Smooth muscle cell (in vitro differentiated cells): ENCODE measurements at regions not wholly inside any gene's neighbourhood (a gene's known extent, or its start where the extent isn't known, plus 50 kb on each side); places are given as distances from the start of the nearest gene placed in this dataset.

Experiments used
- DNase-seq: peaks from one replicate; lab custom pipeline; 2025; ENCODE audit not compliant: unreplicated experiment; lab: John Stamatoyannopoulos, UW
- H2AFZ ChIP-seq: fragments of 200-600 bp; sonication (generic); 2 replicates; pipeline ENCODE4 v1.6.0; 2016; ENCODE audit warnings: antibody characterized with exemption, low read depth, mild to moderate bottlenecking
- H3F3A ChIP-seq: fragments of 200-600 bp; sonication (generic); 2 replicates; pipeline ENCODE4 v1.6.0; 2017; ENCODE audit warnings: antibody characterized with exemption, low read depth
- H3K27ac ChIP-seq: fragments of 200-600 bp; sonication (generic); 2 replicates; pipeline ENCODE4 v1.5.1; 2016; ENCODE audit warnings: low read depth, mild to moderate bottlenecking
- H3K27me3 ChIP-seq: fragments of 200-600 bp; sonication (generic); 2 replicates; pipeline ENCODE4 v1.6.1; 2016; ENCODE audit warnings: low read depth, mild to moderate bottlenecking
- H3K36me3 ChIP-seq: fragments of 200-600 bp; sonication (generic); 2 replicates; pipeline ENCODE4 v1.5.1; 2016; ENCODE audit warnings: low read depth
- H3K4me1 ChIP-seq: fragments of 200-600 bp; sonication (generic); 2 replicates; pipeline ENCODE4 v1.5.1; 2016; ENCODE audit warnings: low read depth
- H3K4me2 ChIP-seq: fragments of 200-600 bp; sonication (generic); 2 replicates; pipeline ENCODE4 v1.6.0; 2016; ENCODE audit warnings: mild to moderate bottlenecking
- H3K4me3 ChIP-seq: fragments of 200-600 bp; sonication (generic); 2 replicates; pipeline ENCODE4 v1.5.1; 2016; ENCODE audit warnings: mild to moderate bottlenecking
- H3K79me2 ChIP-seq: fragments of 200-600 bp; sonication (generic); 2 replicates; pipeline ENCODE4 v1.6.0; 2016; ENCODE audit warnings: low read depth, mild to moderate bottlenecking
- H3K9ac ChIP-seq: fragments of 200-600 bp; sonication (generic); 2 replicates; pipeline ENCODE4 v1.6.0; 2016; ENCODE audit warnings: low read depth
- H3K9me3 ChIP-seq: fragments of 200-600 bp; sonication (generic); replicated peaks from 2 replicates; pipeline ENCODE4 v1.5.1; 2016; ENCODE audit warnings: low read depth
- H4K20me1 ChIP-seq: fragments of 200-600 bp; sonication (generic); 2 replicates; pipeline ENCODE4 v1.6.0; 2016; ENCODE audit warnings: low read depth
- WGBS: methylation state at CpG from one replicate; pipeline ENCODE4 v1.1.7; 2016; ENCODE audit warnings: low lambda C conversion rate; 5-methylcytosine and 5-hydroxymethylcytosine counted together
- TF ChIP-seq, protein P1 (sequence below): fragments of 200-600 bp; sonication (generic); IDR thresholded peaks from 2 replicates; pipeline ENCODE4 v1.5.1; 2017; ENCODE audit warnings: borderline replicate concordance, mild to moderate bottlenecking, antibody characterized with exemption; ENCODE audit not compliant: insufficient read depth, poor library complexity, severe bottlenecking

DNA sequence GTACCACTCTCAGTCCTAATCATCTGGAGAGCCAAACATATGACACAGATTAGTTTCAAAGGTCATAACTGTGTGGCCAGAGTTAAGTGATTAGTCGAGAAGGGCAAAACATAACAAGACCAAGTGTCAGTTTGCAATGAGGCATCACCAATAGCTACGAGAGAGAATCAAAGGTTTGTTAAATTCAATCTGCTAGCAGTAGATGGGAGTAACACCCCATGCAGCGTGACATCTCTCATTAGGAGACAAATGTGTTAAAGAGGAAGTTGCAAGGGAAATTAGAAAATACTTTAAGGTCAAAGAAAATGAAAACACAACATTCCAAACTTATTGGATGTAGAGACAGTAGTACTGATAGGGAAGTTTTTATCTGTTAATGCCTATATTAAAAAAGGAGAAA is 135.7 kb upstream of the SYT10 start:
- Histone ChIP-seq H3K27me3 (no peaks in the 10 kb centered on the region), H3K9ac (no peak overlapping the region), H3K4me3 (no peak overlapping the region), H3K9me3 (no peaks in the 10 kb centered on the region), H3K4me2 (no peak overlapping the region), H3K79me2 (no peaks in the 10 kb centered on the region), H2AFZ (no peak overlapping the region), H3F3A (no peaks in the 10 kb centered on the region), H3K4me1 (no peaks in the 10 kb centered on the region), H3K27ac (no peak overlapping the region), H4K20me1 (no peaks in the 10 kb centered on the region), H3K36me3 (no peaks in the 10 kb centered on the region)
- 73% methylated on average over 3 of the region's 3 CpGs for WGBS
- DNase-seq, result no peak
- TF ChIP-seq, protein P1, sequence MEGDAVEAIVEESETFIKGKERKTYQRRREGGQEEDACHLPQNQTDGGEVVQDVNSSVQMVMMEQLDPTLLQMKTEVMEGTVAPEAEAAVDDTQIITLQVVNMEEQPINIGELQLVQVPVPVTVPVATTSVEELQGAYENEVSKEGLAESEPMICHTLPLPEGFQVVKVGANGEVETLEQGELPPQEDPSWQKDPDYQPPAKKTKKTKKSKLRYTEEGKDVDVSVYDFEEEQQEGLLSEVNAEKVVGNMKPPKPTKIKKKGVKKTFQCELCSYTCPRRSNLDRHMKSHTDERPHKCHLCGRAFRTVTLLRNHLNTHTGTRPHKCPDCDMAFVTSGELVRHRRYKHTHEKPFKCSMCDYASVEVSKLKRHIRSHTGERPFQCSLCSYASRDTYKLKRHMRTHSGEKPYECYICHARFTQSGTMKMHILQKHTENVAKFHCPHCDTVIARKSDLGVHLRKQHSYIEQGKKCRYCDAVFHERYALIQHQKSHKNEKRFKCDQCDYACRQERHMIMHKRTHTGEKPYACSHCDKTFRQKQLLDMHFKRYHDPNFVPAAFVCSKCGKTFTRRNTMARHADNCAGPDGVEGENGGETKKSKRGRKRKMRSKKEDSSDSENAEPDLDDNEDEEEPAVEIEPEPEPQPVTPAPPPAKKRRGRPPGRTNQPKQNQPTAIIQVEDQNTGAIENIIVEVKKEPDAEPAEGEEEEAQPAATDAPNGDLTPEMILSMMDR, result no peak

DNA sequence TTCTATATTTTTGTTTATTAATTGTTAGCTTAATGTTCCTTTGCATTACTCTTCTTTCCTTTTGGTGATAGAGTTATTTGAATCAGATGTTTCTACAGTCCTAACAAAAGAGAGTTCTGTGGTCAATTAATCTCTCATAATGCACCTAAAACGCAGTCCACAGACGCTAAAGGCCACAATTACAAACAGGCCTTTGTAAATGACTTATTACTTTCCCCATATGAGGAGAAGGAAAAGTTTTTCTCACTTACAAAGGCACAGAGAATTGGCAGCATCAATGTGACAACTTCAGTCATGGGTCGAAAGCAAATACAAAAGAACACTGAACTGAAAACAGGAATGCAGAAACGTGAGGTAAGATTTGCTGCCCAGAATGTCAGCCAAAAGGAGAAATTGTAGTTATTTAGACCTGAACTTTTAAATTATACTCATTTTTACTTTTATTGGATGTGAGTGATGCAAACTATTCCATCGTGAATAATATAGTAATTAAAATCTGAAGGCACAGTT is 142.0 kb upstream of the SYT10 start:
- no peaks in the 10 kb centered on the region for H3F3A ChIP-seq
- TF ChIP-seq, protein P1, result no peak
- H3K4me3 ChIP-seq, result no peak overlapping the region
- no peak overlapping the region for H2AFZ ChIP-seq
- H3K36me3 ChIP-seq, result no peaks in the 10 kb centered on the region
- no peaks in the 10 kb centered on the region for H4K20me1 ChIP-seq
- no peaks in the 10 kb centered on the region for H3K9me3 ChIP-seq
- no peaks in the 10 kb centered on the region for H3K4me1 ChIP-seq
- H3K27ac ChIP-seq, result no peak overlapping the region
- 72% methylated on average over 5 of the region's 5 CpGs for WGBS
- H3K79me2 ChIP-seq, result no peaks in the 10 kb centered on the region
- H3K4me2 ChIP-seq, result no peak overlapping the region
- no peaks in the 10 kb centered on the region for H3K27me3 ChIP-seq
- DNase-seq, result no peak
- H3K9ac ChIP-seq, result no peak overlapping the region

DNA sequence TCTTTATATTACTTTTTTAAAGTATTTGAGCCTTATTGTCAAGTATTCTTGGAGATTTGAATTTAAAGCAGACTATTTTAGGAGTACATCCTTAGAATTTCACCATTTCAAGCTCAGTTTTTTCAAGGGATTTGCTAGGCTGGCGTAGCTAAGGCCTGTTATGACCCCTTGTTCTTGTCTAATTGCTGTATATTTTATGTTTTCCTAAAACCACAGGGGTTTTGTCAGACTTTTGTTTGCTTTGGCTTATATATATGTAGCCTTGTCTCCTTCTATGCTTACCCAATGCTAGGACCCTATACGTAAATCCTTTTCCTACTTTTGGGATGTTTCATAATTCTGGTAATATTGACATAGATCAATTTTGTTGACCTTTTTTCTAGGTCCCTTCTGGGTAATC is 147.0 kb upstream of the SYT10 start:
- Histone ChIP-seq H3K4me3 (no peak overlapping the region), H3K36me3 (no peaks in the 10 kb centered on the region), H3K4me1 (peaks cover 16% of the 10 kb centered on the region), H2AFZ (no peak overlapping the region), H3F3A (no peaks in the 10 kb centered on the region), H3K27me3 (no peaks in the 10 kb centered on the region), H3K79me2 (no peaks in the 10 kb centered on the region), H3K9me3 (no peaks in the 10 kb centered on the region), H3K9ac (peak overlapping the region; percentile 7), H3K27ac (peak overlapping the region; percentile 89), H4K20me1 (no peaks in the 10 kb centered on the region), H3K4me2 (no peak overlapping the region)
- no peak for DNase-seq
- 95% methylated on average over 2 of the region's 2 CpGs for WGBS
- TF ChIP-seq, protein P1, result no peak

DNA sequence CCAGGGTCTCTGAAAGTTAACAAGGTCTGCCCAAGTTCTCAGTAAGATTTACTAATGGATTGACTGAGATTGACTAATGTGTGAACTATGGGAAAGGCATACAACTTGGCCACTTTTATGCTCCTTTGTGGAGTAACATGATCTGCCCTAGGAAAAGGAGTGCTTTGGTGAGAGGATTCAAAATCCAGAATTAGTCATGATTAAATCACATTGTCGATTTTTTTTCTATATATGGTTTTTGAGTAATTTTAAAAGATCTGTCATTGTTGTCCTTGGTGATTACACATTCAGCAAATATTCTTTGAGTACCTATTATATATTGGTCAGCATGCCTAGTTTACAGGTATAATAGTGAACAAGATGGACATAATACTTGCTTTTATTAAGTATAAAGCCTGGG is 147.7 kb upstream of the SYT10 start:
- Histone ChIP-seq H3F3A (no peaks in the 10 kb centered on the region), H3K36me3 (no peaks in the 10 kb centered on the region), H4K20me1 (no peaks in the 10 kb centered on the region), H3K79me2 (no peaks in the 10 kb centered on the region), H3K27me3 (no peaks in the 10 kb centered on the region), H3K4me1 (peaks cover 16% of the 10 kb centered on the region), H3K9ac (no peak overlapping the region), H3K4me2 (peak overlapping the region; percentile 69), H3K4me3 (no peak overlapping the region), H3K27ac (peak overlapping the region; percentile 89), H2AFZ (no peak overlapping the region), H3K9me3 (no peaks in the 10 kb centered on the region)
- DNase-seq, result no peak
- WGBS, result 53% methylated on average over 1 of the region's 1 CpG
- TF ChIP-seq, protein P1, result no peak
